ENCODE measurements at regions not wholly inside any gene's neighbourhood (a gene's known extent, or its start where the extent isn't known, plus 50 kb on each side); places are given as distances from the start of the nearest gene placed in this dataset.

- TF ChIP-seq E2F8 (IDR thresholded peaks at IDR 0.05; ENCODE audit: low read depth, partially characterized antibody) (peak; percentile 26), SP1 (CRISPR knock-in tag; IDR thresholded peaks at IDR 0.05) (peak; percentile 43; the same call in 1 of the 2 replicates), ELK1 (CRISPR knock-in tag; IDR thresholded peaks at IDR 0.05) (no peak), BHLHE40 (IDR thresholded peaks at IDR 0.05; ENCODE audit: low read length) (peak; percentile 26; the same call in 1 of the 2 replicates), PRDM10 (IDR thresholded peaks at IDR 0.05; ENCODE audit: partially characterized antibody) (peak; percentile 47), ZKSCAN1 (IDR thresholded peaks at IDR 0.05; ENCODE audit: low read depth, low read length) (no peak), EHMT2 (IDR thresholded peaks at IDR 0.05) (0 out of 2 replicates have a peak, but pooled peaks have one; percentile 4), TAL1 (IDR thresholded peaks at IDR 0.05) (peak; percentile 92), NCOA6 (IDR thresholded peaks at IDR 0.05) (no peak), CCNT2 (IDR thresholded peaks at IDR 0.05; ENCODE audit: borderline replicate concordance, extremely low read depth, insufficient read length, low read depth, low read length) (peak; percentile 34), TBL1XR1 (IDR thresholded peaks at IDR 0.05; ENCODE audit: low read length in 2 of 2) (peak in 1 of 2 experiments; percentile 76; a peak in 1 of 4 replicates), CREB3 (tag; conservative IDR thresholded peaks at IDR 0.05; ENCODE audit: low read depth) (peak; percentile 42; the same call in 1 of the 2 replicates), MCM5 (IDR thresholded peaks at IDR 0.05; ENCODE audit: low read depth) (no peak)
Observed at GRCh38 chr6:11833626-11834592, 55.3 kb upstream of the ADTRP start (continued).

Measured in K562 (cell line).